Activated CD4-positive, alpha-beta T cell treated with anti-CD3 and anti-CD28 coated beads, Interleukin-2, Interleukin-4, amounts not matched to agents 100 ng/mL and 50 ng/mL, durations not matched to agents 16 hours and 8 hours (primary cell): ENCODE measurements at regions not wholly inside any gene's neighbourhood (a gene's known extent, or its start where the extent isn't known, plus 50 kb on each side); places are given as distances from the start of the nearest gene placed in this dataset.

Source experiments
- DNase-seq: peaks from one replicate; pipeline ENCODE4 v3.0.0-alpha.2; 2020; ENCODE audit warnings: low spot score

GRCh38 chr3:74507691-74508090 is 106.8 kb downstream of the CNTN3 start:
- DNase-seq, result no peak

GRCh38 chr3:74506246-74506645 is 108.2 kb downstream of the CNTN3 start:
- DNase-seq, result no peak

DNA sequence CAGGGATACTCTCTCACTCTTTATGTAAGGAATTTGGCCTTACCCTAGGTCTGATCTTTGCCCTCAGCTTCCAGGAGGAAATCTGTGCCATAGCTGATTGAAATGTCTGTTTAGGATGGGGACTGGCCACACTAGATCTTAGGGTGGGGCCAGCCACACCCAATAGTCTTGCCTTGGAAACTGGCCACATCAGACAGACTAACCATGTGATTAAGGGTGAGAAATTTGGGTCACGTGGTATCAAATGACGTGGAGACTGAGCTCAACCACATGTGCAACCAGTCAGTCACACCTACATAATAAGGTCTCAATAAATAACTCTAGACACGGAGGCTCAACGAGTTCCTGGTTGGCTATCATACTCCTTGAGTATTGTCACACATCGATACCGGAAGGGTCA is 113.5 kb downstream of the CNTN3 start:
- DNase-seq, result no peak

GRCh38 chr3:74500257-74500656 is 114.2 kb downstream of the CNTN3 start:
- no peak for DNase-seq

GRCh38 chr3:74491874-74492273 is 122.6 kb downstream of the CNTN3 start:
- DNase-seq, result no peak

DNA sequence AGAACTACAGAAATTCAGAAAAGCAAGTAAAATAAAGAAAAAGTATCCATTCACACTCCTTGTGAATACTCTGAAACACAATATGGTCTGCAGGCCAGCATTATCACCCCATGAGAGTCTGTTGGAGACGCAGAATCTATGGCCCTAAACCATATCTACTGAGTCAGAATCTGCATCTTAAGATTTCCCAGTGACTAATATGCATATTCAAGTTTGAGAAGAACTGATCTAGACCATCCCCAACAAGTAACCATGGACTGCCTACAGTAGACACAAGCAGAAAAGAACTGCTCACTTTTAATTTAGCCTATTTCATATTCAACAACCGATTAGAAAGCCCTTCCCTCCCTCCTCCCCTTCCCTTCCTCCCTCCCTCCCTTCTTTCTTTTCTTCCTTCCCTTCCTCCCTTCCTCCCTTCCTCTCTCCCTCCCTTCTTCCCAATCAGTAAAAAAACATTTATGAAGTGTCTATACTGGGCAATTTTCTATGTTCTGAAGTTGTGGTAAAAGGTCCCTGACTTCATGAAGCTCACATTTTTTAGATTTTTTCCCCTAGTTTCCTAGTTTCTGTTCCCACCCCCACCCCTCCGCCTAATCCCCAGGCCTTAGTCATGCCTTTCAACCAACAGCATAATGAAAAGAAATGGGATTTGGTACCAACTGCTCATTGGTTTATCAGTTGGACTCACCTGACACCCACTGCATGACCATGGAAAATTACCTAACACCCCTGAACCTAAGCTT is 125.2 kb downstream of the CNTN3 start:
- DNase-seq, result no peak

GRCh38 chr3:74479915-74480314 is 134.5 kb downstream of the CNTN3 start:
- no peak for DNase-seq

DNA sequence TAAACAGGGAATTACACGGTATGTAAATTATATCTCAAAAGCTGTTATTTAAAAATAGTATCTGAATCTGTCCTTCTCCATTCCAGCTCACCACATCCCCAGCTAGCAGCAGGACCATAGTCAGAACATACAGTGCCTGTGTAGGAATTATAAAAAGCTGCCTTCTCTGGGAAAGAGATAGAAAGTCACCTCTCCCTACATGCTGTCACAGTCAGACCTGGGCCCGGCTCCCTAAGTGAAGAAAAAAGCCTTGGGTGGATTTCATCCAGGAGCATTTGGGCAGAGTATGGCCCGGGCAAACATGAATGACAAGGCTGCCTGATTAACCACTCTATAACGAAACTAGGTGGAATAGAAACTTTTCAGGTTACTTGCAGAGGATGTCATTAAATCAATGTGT is 144.1 kb downstream of the CNTN3 start:
- DNase-seq, result no peak

GRCh38 chr3:74469713-74470112 is 144.7 kb downstream of the CNTN3 start:
- DNase-seq, result no peak

DNA sequence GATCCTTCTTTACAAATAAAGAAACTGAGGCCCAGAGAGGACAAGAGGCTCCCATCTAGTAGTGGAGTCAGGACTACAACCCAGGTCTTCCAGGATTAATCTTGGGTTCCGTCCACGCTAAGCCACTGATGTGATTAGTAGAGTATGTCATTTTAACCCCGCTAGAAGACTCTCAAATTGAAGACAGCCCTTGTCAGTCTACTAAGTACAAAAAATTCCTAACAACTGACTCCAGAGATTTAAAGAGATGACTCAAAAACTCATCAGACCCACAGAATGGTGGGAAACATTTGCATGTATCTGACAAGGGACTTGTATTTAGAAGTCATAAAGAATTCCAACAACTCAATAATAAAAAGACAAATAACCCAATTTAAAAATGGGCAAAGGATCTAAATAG is 145.3 kb downstream of the CNTN3 start:
- no peak for DNase-seq

GRCh38 chr3:74465715-74466410 is 148.6 kb downstream of the CNTN3 start:
- no peak for DNase-seq

DNA sequence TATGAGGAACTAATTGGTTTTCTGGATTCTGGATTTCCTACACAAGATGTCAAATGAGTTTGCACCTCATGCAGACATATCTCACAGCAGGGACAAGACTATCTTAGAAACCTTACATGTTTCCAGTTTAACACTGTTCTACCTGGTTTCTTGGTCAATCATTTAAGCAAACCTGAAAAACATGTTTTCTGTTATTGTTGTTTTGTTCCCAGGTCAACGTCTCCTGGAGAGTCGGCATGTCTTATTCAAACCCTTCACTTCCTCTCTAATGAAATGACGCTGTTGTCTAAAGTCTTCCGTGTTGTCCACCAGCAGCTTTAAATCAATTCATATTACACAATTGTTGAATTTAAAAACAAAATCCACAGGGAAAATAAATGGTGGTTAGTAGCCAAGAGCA is 150.9 kb downstream of the CNTN3 start:
- no peak for DNase-seq

GRCh38 chr3:74456166-74456565 is 158.3 kb downstream of the CNTN3 start:
- no peak for DNase-seq

GRCh38 chr3:74447221-74447620 is 167.2 kb downstream of the CNTN3 start:
- DNase-seq, result no peak

- no peak for DNase-seq
These were observed 168.9 kb downstream of the CNTN3 start for GRCh38 chr3:74445541-74445940.

DNA sequence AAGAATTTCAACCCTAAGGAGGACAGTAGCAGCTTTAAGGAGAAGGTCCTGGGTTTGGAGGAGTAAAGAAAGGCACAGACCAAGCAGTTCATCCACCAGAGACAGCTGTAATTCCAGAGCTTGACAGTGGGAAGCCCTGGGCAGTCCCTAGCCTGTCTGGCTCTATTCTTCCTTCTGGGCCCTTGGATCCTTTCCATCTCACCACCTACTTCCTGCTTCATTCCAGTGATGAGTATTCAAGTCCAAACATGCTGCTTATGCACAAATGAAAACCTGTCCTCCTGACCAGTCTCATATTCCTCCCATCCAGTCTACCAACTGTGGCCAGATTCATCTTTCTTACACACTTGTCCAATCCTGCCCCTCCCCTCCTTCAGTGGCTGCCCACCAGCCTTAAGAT is 171.4 kb downstream of the CNTN3 start:
- DNase-seq, result no peak

GRCh38 chr3:74442683-74443082 is 171.8 kb downstream of the CNTN3 start:
- DNase-seq, result no peak

DNA sequence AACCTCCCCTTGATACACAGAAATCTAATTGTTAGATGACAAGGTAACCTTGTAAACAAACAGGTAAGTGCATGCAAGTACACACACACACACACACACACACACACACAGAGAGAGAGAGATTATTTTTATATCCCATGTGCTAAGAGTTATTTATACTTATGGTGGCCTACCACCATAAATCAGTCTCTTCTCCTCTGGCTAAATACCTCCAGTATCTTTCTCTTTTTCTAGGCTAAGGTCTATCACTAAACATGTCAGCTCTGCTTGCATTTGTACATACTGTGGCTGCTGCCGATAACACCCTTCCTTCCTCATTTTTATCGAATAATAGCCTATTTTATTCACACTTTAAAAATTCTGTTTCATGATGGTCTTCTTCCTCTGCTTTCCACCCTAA is 172.4 kb downstream of the CNTN3 start:
- DNase-seq, result no peak

- no peak for DNase-seq
These were observed 178.3 kb downstream of the CNTN3 start for GRCh38 chr3:74436184-74436583.

DNA sequence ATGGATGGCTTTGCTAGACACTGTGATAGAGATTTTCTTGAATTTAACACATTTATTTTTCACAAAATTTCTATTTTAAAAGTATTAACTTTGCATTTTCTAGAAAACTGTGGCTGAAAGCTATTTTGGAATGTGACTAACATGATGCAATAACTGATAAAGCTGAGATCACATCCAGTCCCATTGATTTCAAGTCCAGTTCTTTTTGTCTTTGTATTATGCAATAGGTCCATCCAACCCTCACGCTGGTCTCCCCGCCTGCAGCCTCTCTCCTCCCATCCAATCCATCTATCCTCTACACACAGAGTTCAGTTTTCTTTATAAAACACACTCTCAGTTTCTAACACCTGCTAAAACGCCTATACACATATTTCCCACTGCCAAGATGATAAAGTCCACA is 178.8 kb downstream of the CNTN3 start:
- DNase-seq, result no peak

DNA sequence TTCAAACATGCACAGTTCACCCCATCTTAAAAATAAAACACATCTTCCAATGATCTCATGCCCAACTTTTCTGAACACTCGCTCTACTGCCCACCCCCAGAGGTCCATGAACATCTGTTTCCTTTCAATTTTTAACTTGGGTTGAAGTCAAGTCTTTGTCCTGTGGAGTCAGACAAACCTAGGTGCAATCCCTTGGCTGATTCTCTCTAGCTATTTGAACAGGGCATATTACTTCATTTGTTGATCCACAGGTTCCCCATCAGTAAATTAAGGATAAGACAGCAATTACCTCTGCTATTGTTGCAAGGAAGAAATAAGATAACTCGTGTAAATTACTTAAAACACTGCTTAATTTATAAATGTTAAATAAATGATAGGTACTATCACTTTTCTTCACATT is 180.1 kb downstream of the CNTN3 start:
- DNase-seq, result no peak

- DNase-seq, result no peak
These were observed 187.9 kb downstream of the CNTN3 start for GRCh38 chr3:74426571-74426970.

DNA sequence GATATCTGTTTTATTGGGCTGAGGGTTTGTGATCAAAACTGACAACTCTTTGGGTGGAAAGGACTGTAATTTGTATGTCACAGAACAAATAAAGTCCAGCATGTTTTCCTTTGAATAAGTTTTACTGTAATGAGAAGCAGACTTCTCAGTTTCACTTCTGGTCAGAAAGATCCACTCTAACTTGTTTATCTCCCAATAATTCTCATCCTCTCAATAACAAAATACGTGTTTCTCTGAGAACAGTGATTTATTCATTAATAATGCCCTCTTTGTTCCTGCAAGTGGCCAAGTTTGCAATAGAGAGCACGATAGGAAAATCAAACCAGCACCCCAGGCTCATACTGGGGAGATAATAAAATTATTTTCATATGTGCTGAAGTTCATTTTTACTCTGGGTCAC is 190.6 kb downstream of the CNTN3 start:
- DNase-seq, result no peak

DNA sequence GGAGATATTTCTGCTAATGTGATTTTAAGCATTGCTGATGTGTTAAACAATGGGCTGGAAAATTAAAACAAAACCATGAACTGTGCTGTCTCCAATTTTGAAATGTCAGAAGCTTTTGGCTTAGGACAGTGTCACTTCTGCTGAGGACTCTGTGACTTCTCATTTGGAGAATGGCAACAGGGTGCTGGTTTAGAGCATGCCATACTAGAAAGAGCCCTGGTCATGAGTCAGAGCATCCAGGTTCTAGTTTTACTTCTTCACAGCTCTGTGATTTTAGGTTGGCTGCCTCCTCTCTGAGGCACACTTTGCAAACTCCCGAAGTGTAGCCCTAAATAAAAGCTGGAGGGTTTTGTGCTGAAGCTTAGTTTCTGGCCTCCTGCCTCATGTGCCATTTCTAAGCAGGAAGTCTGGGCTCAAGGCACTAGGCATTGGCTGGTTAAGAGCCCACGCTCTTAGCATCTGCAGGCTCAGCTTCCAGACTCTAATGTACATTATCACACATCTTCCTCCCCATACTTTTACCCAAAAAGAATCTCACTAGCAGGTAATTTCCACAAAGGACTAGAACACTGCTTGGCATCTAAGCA is 193.8 kb downstream of the CNTN3 start:
- DNase-seq, result no peak
